HG02943 (cell line): ENCODE measurements at regions not wholly inside any gene's neighbourhood (a gene's known extent, or its start where the extent isn't known, plus 50 kb on each side); places are given as distances from the start of the nearest gene placed in this dataset.

Experiments used
- ATAC-seq: cut with Tn5 transposase; IDR thresholded peaks from one replicate; pipeline ENCODE4 v1.9.1; 2021; ENCODE audit warnings: mild to moderate bottlenecking, low read depth, moderate library complexity; ENCODE audit not compliant: unreplicated experiment

- no peak for ATAC-seq
Observed at GRCh38 chr11:37718431-37718999, 1120.5 kb upstream of the RAG2 start.

GRCh38 chr11:37712251-37712650, 1114.2 kb upstream of the RAG2 start:
- ATAC-seq, result no peak

- no peak for ATAC-seq
Observed at GRCh38 chr11:37710031-37710430, 1112.0 kb upstream of the RAG2 start.

- ATAC-seq, result no peak
Observed at GRCh38 chr11:37704791-37705190, 1106.8 kb upstream of the RAG2 start.

GRCh38 chr11:37699644-37700043, 1101.6 kb upstream of the RAG2 start:
- ATAC-seq, result no peak

- no peak for ATAC-seq
Observed at GRCh38 chr11:37695283-37695682, 1097.2 kb upstream of the RAG2 start.

GRCh38 chr11:37689951-37690350, 1091.9 kb upstream of the RAG2 start:
- no peak for ATAC-seq

- ATAC-seq, result no peak
Observed at GRCh38 chr11:37688456-37688855, 1090.4 kb upstream of the RAG2 start.

GRCh38 chr11:37687130-37687529, 1089.1 kb upstream of the RAG2 start:
- no peak for ATAC-seq

GRCh38 chr11:37671321-37671720, 1073.3 kb upstream of the RAG2 start:
- ATAC-seq, result no peak

GRCh38 chr11:37666960-37667359, 1068.9 kb upstream of the RAG2 start:
- ATAC-seq, result no peak

- no peak for ATAC-seq
Observed at GRCh38 chr11:37657645-37658044, 1059.6 kb upstream of the RAG2 start.

- ATAC-seq, result no peak
Observed at GRCh38 chr11:37647767-37648166, 1049.7 kb upstream of the RAG2 start.

- ATAC-seq, result no peak
Observed at GRCh38 chr11:37643968-37644367, 1045.9 kb upstream of the RAG2 start.

GRCh38 chr11:37642296-37642695, 1044.3 kb upstream of the RAG2 start:
- ATAC-seq, result no peak

- no peak for ATAC-seq
Observed at GRCh38 chr11:37632748-37633147, 1034.7 kb upstream of the RAG2 start.

- ATAC-seq, result no peak
Observed at GRCh38 chr11:37630866-37631265, 1032.8 kb upstream of the RAG2 start.

- ATAC-seq, result no peak
Observed at GRCh38 chr11:37623778-37624177, 1025.7 kb upstream of the RAG2 start.

- ATAC-seq, result no peak
Observed at GRCh38 chr11:37621662-37622061, 1023.6 kb upstream of the RAG2 start.

GRCh38 chr11:37616291-37616690, 1018.3 kb upstream of the RAG2 start:
- no peak for ATAC-seq

GRCh38 chr11:37613031-37613430, 1015.0 kb upstream of the RAG2 start:
- ATAC-seq, result no peak

GRCh38 chr11:37612146-37612545, 1014.1 kb upstream of the RAG2 start:
- no peak for ATAC-seq

- no peak for ATAC-seq
Observed at GRCh38 chr11:37605229-37605628, 1007.2 kb upstream of the RAG2 start.
